ENCODE measurements at regions not wholly inside any gene's neighbourhood (a gene's known extent, or its start where the extent isn't known, plus 50 kb on each side); places are given as distances from the start of the nearest gene placed in this dataset.

- TF ChIP-seq, protein P1, sequence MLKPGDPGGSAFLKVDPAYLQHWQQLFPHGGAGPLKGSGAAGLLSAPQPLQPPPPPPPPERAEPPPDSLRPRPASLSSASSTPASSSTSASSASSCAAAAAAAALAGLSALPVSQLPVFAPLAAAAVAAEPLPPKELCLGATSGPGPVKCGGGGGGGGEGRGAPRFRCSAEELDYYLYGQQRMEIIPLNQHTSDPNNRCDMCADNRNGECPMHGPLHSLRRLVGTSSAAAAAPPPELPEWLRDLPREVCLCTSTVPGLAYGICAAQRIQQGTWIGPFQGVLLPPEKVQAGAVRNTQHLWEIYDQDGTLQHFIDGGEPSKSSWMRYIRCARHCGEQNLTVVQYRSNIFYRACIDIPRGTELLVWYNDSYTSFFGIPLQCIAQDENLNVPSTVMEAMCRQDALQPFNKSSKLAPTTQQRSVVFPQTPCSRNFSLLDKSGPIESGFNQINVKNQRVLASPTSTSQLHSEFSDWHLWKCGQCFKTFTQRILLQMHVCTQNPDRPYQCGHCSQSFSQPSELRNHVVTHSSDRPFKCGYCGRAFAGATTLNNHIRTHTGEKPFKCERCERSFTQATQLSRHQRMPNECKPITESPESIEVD (tag by site-specific recombination; IDR thresholded peaks at IDR 0.05): no peak
- TF ChIP-seq ZNF621 (tag by site-specific recombination; IDR thresholded peaks at IDR 0.05) (no peak), REPIN1 (tag by site-specific recombination; IDR thresholded peaks at IDR 0.05; ENCODE audit: low read depth) (no peak), WT1 (tag by site-specific recombination; IDR thresholded peaks at IDR 0.05) (no peak)
- TF ChIP-seq, protein P2, sequence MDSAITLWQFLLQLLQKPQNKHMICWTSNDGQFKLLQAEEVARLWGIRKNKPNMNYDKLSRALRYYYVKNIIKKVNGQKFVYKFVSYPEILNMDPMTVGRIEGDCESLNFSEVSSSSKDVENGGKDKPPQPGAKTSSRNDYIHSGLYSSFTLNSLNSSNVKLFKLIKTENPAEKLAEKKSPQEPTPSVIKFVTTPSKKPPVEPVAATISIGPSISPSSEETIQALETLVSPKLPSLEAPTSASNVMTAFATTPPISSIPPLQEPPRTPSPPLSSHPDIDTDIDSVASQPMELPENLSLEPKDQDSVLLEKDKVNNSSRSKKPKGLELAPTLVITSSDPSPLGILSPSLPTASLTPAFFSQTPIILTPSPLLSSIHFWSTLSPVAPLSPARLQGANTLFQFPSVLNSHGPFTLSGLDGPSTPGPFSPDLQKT (IDR thresholded peaks at IDR 0.05; ENCODE audit: borderline replicate concordance, low read depth, low read length): no peak
- TF ChIP-seq, protein P3, sequence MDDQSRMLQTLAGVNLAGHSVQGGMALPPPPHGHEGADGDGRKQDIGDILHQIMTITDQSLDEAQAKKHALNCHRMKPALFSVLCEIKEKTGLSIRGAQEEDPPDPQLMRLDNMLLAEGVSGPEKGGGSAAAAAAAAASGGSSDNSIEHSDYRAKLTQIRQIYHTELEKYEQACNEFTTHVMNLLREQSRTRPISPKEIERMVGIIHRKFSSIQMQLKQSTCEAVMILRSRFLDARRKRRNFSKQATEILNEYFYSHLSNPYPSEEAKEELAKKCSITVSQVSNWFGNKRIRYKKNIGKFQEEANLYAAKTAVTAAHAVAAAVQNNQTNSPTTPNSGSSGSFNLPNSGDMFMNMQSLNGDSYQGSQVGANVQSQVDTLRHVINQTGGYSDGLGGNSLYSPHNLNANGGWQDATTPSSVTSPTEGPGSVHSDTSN (CRISPR knock-in tag; IDR thresholded peaks at IDR 0.05): no peak
Measured at GRCh38 chr1:109823543-109824348, 60.0 kb upstream of the EPS8L3 start.

Measured in HEK293 (cell line).